Sigmoid colon (tissue), 6 donors: ENCODE measurements at regions not wholly inside any gene's neighbourhood (a gene's known extent, or its start where the extent isn't known, plus 50 kb on each side); places are given as distances from the start of the nearest gene placed in this dataset.
"Not testable (repeated sequence)": the region's sequence is repeated elsewhere in the genome, so short reads cannot be mapped to it uniquely, and the experiment has no call there.

Experiments used
- DNase-seq: peaks from one replicate; pipeline ENCODE4 v3.0.0-alpha.2; 2019
- H3K27ac ChIP-seq, 4 donors: fragments of 200-600 bp; sonication (generic); one replicate each; pipeline ENCODE4 v1.5.1; 2016 to 2019; ENCODE audit warnings: mild to moderate bottlenecking in 1 of 4
- H3K27me3 ChIP-seq, 3 donors: fragments of 200-600 bp; sonication (generic); one replicate each; pipeline ENCODE4 v1.5.1; 2019; ENCODE audit warnings: mild to moderate bottlenecking in 1 of 3
- H3K36me3 ChIP-seq, 4 donors: fragments of 200-600 bp; sonication (generic); one replicate each; pipeline ENCODE4 v1.5.1; 2016 to 2019
- H3K4me1 ChIP-seq, 4 donors: fragments of 200-600 bp; sonication (generic); one replicate each; pipeline ENCODE4 v1.5.1; 2017 to 2019
- H3K4me3 ChIP-seq, 4 donors: fragments of 200-600 bp; sonication (generic); one replicate each; pipeline ENCODE4 v1.5.1; 2017 to 2019; ENCODE audit warnings: mild to moderate bottlenecking in 2 of 4, moderate library complexity in 1 of 4
- H3K9me3 ChIP-seq, 4 donors: fragments of 200-600 bp in 3 of 4; sonication (generic) in 3 of 4; one replicate each; pipeline versions ENCODE4 v1.5.1 to v1.6.1; 2013 to 2019
- CTCF ChIP-seq, 4 experiments: fragments of 450-650 bp in 3 of 4; fragments of 200-600 bp in 1 of 4; IDR thresholded peaks; one replicate each; pipeline ENCODE4 v1.5.1; 2016 to 2019; ENCODE audit warnings: antibody characterized with exemption in 4 of 4, mild to moderate bottlenecking in 3 of 4, moderate library complexity in 2 of 4
- EP300 ChIP-seq, 4 donors: sonication (generic); formaldehyde crosslinking; IDR thresholded peaks; one replicate each; pipeline ENCODE4 v1.6.1; 2017; ENCODE audit warnings: antibody characterized with exemption in 4 of 4
- POLR2A ChIP-seq, 2 donors: fragments of 450-650 bp; IDR thresholded peaks; one replicate each; pipeline ENCODE4 v1.6.1; 2016; ENCODE audit warnings: antibody characterized with exemption in 2 of 2, mild to moderate bottlenecking in 2 of 2, moderate library complexity in 2 of 2
- POLR2AphosphoS5 ChIP-seq, 4 donors: sonication (generic); formaldehyde crosslinking; IDR thresholded peaks; one replicate each; pipeline ENCODE4 v1.6.1; 2017; ENCODE audit warnings: antibody characterized with exemption in 4 of 4
- WGBS, 2 donors: extraction: QIAGEN DNeasy Blood & Tissue Kit; methylation state at CpG; one replicate each; pipeline ENCODE4 v1.1.7; 2013; 5-methylcytosine and 5-hydroxymethylcytosine counted together
- intact Hi-C: fragments of 100-400 bp; cut with DNase I; formaldehyde crosslinking; loops from one replicate; pipeline ENCODE4 v1.15.1; 2023
- donor health status: healthy with polysubstance abuse.
- donor health status: healthy.

GRCh38 chr3:151675858-151676615, 57.7 kb upstream of the AADACL2 start:
- no peak overlapping the region for H3K4me3 ChIP-seq
- no peaks in the 10 kb centered on the region for H3K4me1 ChIP-seq
- no peaks in the 10 kb centered on the region for H3K9me3 ChIP-seq
- H3K27me3 ChIP-seq = no peaks in the 10 kb centered on the region
- intact Hi-C loops = no loop called here
- H3K36me3 ChIP-seq = no peaks in the 10 kb centered on the region
- WGBS, 2 donors = 92 to 93% methylated on average over 8 of the region's 8 CpGs
- H3K27ac ChIP-seq = no peak overlapping the region
- no peak for TF ChIP-seq POLR2AphosphoS5 (IDR thresholded peaks at IDR 0.05)
- TF ChIP-seq CTCF (IDR thresholded peaks at IDR 0.05) = no peak
- TF ChIP-seq POLR2A (IDR thresholded peaks at IDR 0.05) = no peak
- no peak for TF ChIP-seq EP300 (IDR thresholded peaks at IDR 0.05)
- no peak for DNase-seq

- DNase-seq = no peak
- intact Hi-C loops = no loop called here
- WGBS, 2 donors = 53 to 74% methylated on average over 1 of the region's 1 CpG
Observed at GRCh38 chr3:151673974-151674373, 59.8 kb upstream of the AADACL2 start.

GRCh38 chr3:151667762-151668161, 66.0 kb upstream of the AADACL2 start:
- H3K9me3 ChIP-seq, H3K4me1 ChIP-seq, H3K27ac ChIP-seq, H3K4me3 ChIP-seq, DNase-seq, H3K27me3 ChIP-seq, intact Hi-C loops, H3K36me3 ChIP-seq: not testable (repeated sequence)
- 87 to 90% methylated on average over 3 of the region's 3 CpGs for WGBS, 2 donors

More at GRCh38 chr3:151673974-151674373, 59.8 kb upstream of the AADACL2 start:
- H3K27me3 ChIP-seq = no peaks in the 10 kb centered on the region
- H3K4me3 ChIP-seq = no peak overlapping the region
- no peaks in the 10 kb centered on the region for H3K4me1 ChIP-seq
- H3K36me3 ChIP-seq = no peaks in the 10 kb centered on the region
- H3K27ac ChIP-seq = no peak overlapping the region
- no peak for TF ChIP-seq EP300 (IDR thresholded peaks at IDR 0.05)
- TF ChIP-seq CTCF (IDR thresholded peaks at IDR 0.05) = no peak
- no peak for TF ChIP-seq POLR2AphosphoS5 (IDR thresholded peaks at IDR 0.05)
- no peak for TF ChIP-seq POLR2A (IDR thresholded peaks at IDR 0.05)
- no peaks in the 10 kb centered on the region for H3K9me3 ChIP-seq

- H3K27ac ChIP-seq = no peak overlapping the region
- no peaks in the 10 kb centered on the region for H3K9me3 ChIP-seq
- no peak overlapping the region for H3K4me3 ChIP-seq
- TF ChIP-seq POLR2A (IDR thresholded peaks at IDR 0.05) = no peak
- no peak for TF ChIP-seq EP300 (IDR thresholded peaks at IDR 0.05)
- no peak for TF ChIP-seq POLR2AphosphoS5 (IDR thresholded peaks at IDR 0.05)
- no peak for TF ChIP-seq CTCF (IDR thresholded peaks at IDR 0.05)
- no peaks in the 10 kb centered on the region for H3K27me3 ChIP-seq
- DNase-seq = no peak
- 64 to 78% methylated on average over 4 of the region's 4 CpGs for WGBS, 2 donors
- intact Hi-C loops = no loop called here
- no peaks in the 10 kb centered on the region for H3K4me1 ChIP-seq
- H3K36me3 ChIP-seq = no peaks in the 10 kb centered on the region
Observed at GRCh38 chr3:151660885-151661284, 72.8 kb upstream of the AADACL2 start.

GRCh38 chr3:151644986-151645385, 88.7 kb upstream of the AADACL2 start:
- no peaks in the 10 kb centered on the region for H3K9me3 ChIP-seq
- H3K4me1 ChIP-seq = no peaks in the 10 kb centered on the region
- H3K36me3 ChIP-seq = no peaks in the 10 kb centered on the region
- no peak overlapping the region for H3K4me3 ChIP-seq
- intact Hi-C loops = no loop called here
- H3K27ac ChIP-seq = no peak overlapping the region
- DNase-seq = no peak
- TF ChIP-seq EP300 (IDR thresholded peaks at IDR 0.05) = no peak
- TF ChIP-seq POLR2AphosphoS5 (IDR thresholded peaks at IDR 0.05) = no peak
- no peak for TF ChIP-seq CTCF (IDR thresholded peaks at IDR 0.05)
- TF ChIP-seq POLR2A (IDR thresholded peaks at IDR 0.05) = no peak
- no peaks in the 10 kb centered on the region for H3K27me3 ChIP-seq
